GM21737 (cell line): ENCODE measurements at regions not wholly inside any gene's neighbourhood (a gene's known extent, or its start where the extent isn't known, plus 50 kb on each side); places are given as distances from the start of the nearest gene placed in this dataset.
"Not testable (repeated sequence)": the region's sequence is repeated elsewhere in the genome, so short reads cannot be mapped to it uniquely, and the experiment has no call there.

Source experiments
- ATAC-seq: cut with Tn5 transposase; IDR thresholded peaks from one replicate; pipeline ENCODE4 v1.9.1; 2021; ENCODE audit warnings: mild to moderate bottlenecking, moderate library complexity; ENCODE audit not compliant: unreplicated experiment

GRCh38 chrY:19541475-19542306, 202.8 kb downstream of the KDM5D start:
- ATAC-seq = peak; percentile 96

- not testable (repeated sequence) for ATAC-seq
Observed at GRCh38 chrY:19535697-19536096, 208.8 kb downstream of the KDM5D start.

GRCh38 chrY:19521976-19522375, 222.6 kb downstream of the KDM5D start:
- ATAC-seq = no peak

- ATAC-seq = no peak
Observed at GRCh38 chrY:19503092-19503449, 241.5 kb downstream of the KDM5D start.

GRCh38 chrY:19502169-19503091, 242.1 kb downstream of the KDM5D start:
- no peak for ATAC-seq

- ATAC-seq = no peak
Observed at GRCh38 chrY:19498556-19498955, 246.0 kb downstream of the KDM5D start.

- no peak for ATAC-seq
Observed at GRCh38 chrY:19487494-19487893, 257.0 kb downstream of the KDM5D start.

GRCh38 chrY:19484997-19485396, 259.5 kb downstream of the KDM5D start:
- ATAC-seq = no peak

GRCh38 chrY:19479141-19479540, 265.4 kb downstream of the KDM5D start:
- ATAC-seq = no peak

- ATAC-seq = no peak
Observed at GRCh38 chrY:19477959-19478358, 266.6 kb downstream of the KDM5D start.

- ATAC-seq = no peak
Observed at GRCh38 chrY:19465809-19466208, 278.7 kb downstream of the KDM5D start.

GRCh38 chrY:19456855-19457448, 287.6 kb downstream of the KDM5D start:
- no peak for ATAC-seq

- no peak for ATAC-seq
Observed at GRCh38 chrY:19433059-19433458, 311.5 kb downstream of the KDM5D start.

- no peak for ATAC-seq
Observed at GRCh38 chrY:19427736-19428518, 316.6 kb downstream of the KDM5D start.

GRCh38 chrY:19427191-19427590, 317.3 kb downstream of the KDM5D start:
- ATAC-seq = not testable (repeated sequence)

GRCh38 chrY:19410980-19411766, 333.4 kb downstream of the KDM5D start:
- no peak for ATAC-seq

- no peak for ATAC-seq
Observed at GRCh38 chrY:19406246-19406645, 338.3 kb downstream of the KDM5D start.

GRCh38 chrY:19405598-19405997, 338.9 kb downstream of the KDM5D start:
- ATAC-seq = no peak

GRCh38 chrY:19392876-19393275, 351.6 kb downstream of the KDM5D start:
- no peak for ATAC-seq

GRCh38 chrY:19391922-19392321, 352.6 kb downstream of the KDM5D start:
- no peak for ATAC-seq
